IPS-NIHi7 (cell line): ENCODE measurements at regions not wholly inside any gene's neighbourhood (a gene's known extent, or its start where the extent isn't known, plus 50 kb on each side); places are given as distances from the start of the nearest gene placed in this dataset.
"Not testable (repeated sequence)": the region's sequence is repeated elsewhere in the genome, so short reads cannot be mapped to it uniquely, and the experiment has no call there.

Source experiments
- DNase-seq: peaks from one replicate; pipeline ENCODE4 v3.0.0; 2012; ENCODE audit warnings: mixed read lengths; ENCODE audit errors: extremely low spot score

GRCh38 chr2:58447586-58447985 is 206.5 kb upstream of the FANCL start:
- no peak for DNase-seq

DNA sequence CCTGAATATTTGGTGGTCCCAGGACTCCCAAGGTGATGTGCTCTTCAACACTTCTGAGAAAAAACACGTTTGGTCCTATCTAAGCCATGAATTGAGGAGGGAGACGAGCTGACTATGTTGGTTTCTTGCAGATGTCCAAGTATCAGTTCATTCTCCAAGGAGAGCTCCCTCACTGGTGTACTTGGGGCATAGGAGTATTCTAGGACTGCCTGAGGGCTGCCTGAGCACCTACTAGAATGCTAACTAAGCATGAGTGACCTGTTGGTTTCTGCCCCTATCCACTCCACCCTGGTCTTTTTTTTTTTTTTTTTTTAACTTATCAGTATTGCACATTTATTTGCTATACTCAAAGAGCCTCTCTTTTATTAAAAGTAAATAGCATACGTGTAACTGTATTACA is 200.5 kb upstream of the FANCL start:
- DNase-seq: no peak

- DNase-seq: no peak
Measured at GRCh38 chr2:58436872-58437271, 195.7 kb upstream of the FANCL start.

GRCh38 chr2:58435246-58435645 is 194.1 kb upstream of the FANCL start:
- DNase-seq: no peak

GRCh38 chr2:58434692-58435091 is 193.6 kb upstream of the FANCL start:
- DNase-seq: no peak

GRCh38 chr2:58432491-58433170 is 191.5 kb upstream of the FANCL start:
- no peak for DNase-seq

- DNase-seq: no peak
Measured at GRCh38 chr2:58429014-58429875, 188.1 kb upstream of the FANCL start.

DNA sequence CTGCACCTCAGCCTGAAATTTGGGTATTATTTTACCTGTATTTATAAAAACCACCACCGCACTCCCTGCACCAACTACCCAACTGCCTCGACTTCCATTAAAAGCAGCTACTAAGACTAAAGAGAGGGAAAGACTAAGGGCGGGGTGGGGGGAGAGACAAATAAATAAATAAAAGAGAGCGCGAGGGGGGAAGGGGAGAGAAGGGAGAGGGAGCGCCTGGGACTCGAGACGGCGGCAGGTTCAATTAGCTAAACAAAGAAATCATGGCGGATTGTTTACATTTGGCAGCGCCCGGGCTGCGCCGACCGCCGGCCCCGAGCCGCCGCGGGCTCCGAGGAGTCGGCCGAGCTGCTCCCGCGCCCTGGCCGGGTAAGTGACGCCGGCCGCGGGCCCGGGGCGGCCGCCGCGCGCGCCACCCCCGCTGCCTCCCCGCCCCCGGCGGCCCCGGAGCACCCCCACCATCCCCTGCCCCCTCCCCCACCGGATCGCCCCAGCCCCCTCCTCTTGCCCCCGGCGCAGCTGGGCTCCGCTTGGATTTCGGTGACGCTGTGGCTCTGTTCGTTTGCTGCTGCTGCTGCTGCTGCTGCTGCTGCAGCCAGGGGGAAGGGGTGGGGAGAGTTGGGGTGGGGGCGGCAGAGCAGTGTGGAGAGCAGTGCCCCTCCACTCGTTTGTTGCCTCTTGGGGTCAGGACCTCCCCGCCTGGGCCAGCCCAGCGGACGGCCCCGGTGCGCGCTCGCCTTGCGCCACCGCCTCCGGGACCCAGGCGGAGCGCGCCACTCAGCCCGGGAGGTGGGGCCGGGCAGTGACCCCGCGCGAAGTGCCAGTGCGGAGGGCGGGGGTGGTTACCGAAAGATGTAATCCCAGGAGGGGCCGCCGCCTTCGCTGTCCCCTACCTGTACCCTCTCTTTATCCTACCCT is 187.2 kb upstream of the FANCL start:
- peak; percentile 79 for DNase-seq

DNA sequence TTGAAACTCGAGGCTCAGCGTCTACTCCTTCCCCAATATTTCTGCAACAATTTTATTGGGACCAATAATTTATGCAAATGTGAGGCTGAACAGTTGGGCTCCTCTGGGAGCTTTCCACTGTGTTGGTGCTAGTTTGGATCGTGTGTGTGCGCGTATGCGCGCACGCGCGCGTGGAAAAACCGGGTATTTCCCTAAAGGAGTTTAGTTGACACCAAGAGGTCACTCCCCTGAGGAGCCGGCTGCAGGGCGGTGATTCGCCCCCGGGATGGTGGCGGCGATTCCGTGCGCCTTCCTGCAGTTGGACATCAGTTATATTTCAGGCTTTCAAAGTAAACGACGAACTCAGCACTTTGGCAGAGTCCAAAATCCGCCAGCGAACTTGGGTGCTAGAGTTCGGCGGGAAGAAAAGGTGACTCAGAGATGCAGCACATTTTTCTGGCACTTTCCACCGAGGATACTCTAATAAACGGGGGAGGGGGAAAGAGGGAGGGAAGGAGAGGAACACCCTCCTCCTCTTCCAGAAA is 186.5 kb upstream of the FANCL start:
- DNase-seq: peak; percentile 26

GRCh38 chr2:58425368-58425767 is 184.2 kb upstream of the FANCL start:
- no peak for DNase-seq

DNA sequence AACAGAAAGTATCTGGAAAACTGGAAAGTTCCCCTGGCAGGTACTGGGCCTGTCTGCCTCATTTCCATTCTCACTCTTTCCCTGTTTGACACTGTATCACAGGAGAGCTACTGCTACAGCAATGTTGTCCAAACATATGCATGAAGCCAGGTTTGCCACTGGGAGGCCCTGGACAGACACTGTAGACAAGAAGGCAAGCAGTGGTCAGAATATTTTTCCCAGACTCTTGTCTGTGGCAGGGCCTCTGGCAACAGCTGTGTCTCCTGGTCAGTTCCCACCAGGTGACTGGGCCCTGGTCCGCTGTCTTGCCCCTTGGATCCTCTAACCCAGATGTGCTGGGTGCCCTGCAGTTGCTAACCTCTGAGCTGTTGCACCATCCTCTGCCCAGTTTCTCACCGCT is 178.9 kb upstream of the FANCL start:
- no peak for DNase-seq

GRCh38 chr2:58416696-58417095 is 175.6 kb upstream of the FANCL start:
- DNase-seq: no peak

- no peak for DNase-seq
Measured at GRCh38 chr2:58414506-58414905, 173.4 kb upstream of the FANCL start.

DNA sequence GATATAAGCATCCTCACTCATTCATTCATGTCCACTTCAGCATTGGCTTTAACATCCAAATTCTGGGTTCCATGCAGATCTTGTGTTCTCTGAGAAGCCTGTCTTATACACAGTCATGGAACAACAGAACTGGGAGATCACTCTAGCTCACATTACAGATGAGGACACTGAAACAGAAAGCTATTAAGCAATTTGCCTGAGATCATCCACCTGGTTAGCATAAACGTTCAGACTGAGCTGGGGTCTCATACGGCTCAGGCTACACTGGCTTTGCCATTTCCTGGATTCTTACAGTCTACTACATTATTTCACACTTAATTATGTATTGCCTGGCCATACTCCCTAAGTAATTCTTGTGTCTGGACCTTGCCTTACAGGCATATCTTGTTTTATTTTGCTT is 169.4 kb upstream of the FANCL start:
- no peak for DNase-seq

GRCh38 chr2:58407487-58407886 is 166.4 kb upstream of the FANCL start:
- DNase-seq: no peak

DNA sequence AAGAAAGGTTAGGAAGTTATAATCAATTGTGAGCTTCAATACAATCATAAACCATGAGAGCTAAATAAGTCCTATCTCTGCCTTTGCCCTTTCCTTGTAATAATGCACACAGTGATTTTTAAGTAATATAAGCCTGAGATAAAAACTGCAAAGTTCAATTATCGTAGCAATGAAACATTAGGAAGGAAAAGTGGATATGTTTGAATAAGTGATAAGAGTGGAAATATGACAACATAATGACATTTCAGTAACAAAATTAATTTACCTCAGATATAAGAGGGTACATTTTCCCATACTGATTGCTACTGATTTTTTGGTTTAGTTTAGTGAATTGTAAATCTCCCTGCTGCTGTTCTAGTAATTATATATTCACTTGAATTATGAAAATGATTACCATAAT is 164.2 kb upstream of the FANCL start:
- DNase-seq: no peak

- DNase-seq: no peak
Measured at GRCh38 chr2:58401936-58402335, 160.8 kb upstream of the FANCL start.

- DNase-seq: no peak
Measured at GRCh38 chr2:58398406-58398805, 157.3 kb upstream of the FANCL start.

DNA sequence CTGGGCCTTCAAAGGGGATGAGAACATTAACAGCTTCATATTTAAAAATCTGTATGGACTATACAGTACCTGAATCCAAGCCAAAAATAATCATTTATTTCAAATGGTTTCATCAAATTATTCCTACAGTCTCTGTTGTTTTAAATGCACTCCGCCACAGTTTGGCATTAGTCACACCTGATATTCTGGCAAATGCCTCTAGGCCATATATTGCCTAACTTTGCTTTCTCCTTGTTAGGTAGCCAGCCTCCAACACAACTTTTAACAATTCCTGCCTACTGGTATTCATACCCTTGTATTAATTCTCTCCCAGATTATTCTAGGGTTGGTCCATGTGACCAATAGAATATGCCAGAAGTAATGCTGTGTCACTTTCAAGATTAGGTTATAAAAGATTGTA is 146.6 kb upstream of the FANCL start:
- no peak for DNase-seq

GRCh38 chr2:58386904-58387303 is 145.8 kb upstream of the FANCL start:
- DNase-seq: not testable (repeated sequence)

GRCh38 chr2:58378152-58378551 is 137.0 kb upstream of the FANCL start:
- no peak for DNase-seq

DNA sequence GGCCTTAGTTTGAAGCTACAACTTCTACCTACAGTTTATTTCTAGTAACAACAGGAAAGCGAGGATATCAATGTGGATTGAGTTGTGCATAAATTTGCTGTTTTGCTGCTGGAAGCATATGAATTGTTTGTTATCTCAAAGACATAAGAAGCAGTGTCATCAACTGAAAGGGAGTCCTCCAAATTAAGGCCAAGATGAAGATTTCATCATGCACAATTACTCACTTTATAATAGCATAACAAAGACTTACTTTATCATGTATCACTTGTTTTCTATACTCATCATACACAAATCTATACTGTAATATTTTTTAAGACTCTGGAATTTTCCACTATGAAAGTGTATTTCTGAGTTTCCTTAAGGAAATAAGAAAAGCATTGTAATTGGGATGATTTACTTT is 136.1 kb upstream of the FANCL start:
- no peak for DNase-seq
